Thoracic aorta (tissue), 2 donors: ENCODE measurements at regions not wholly inside any gene's neighbourhood (a gene's known extent, or its start where the extent isn't known, plus 50 kb on each side); places are given as distances from the start of the nearest gene placed in this dataset.

Source experiments
- ATAC-seq: fragments of 150-250 bp; one replicate; pipeline ENCODE4 v1.8.0; 2017; ENCODE audit warnings: low read depth; ENCODE audit not compliant: insufficient number of reproducible peaks, low FRiP score
- DNase-seq: peaks from one replicate; pipeline ENCODE4 v3.0.0-alpha.2; 2020; ENCODE audit warnings: low spot score
- H3K27ac ChIP-seq, 2 donors: fragments of 200-600 bp; sonication (generic); 1 replicate in 1 of 2; 2 replicates in 1 of 2; pipeline ENCODE4 v1.5.1; 2016; ENCODE audit warnings: mild to moderate bottlenecking in 2 of 2, moderate library complexity in 2 of 2
- H3K27me3 ChIP-seq: fragments of 200-600 bp; sonication (generic); replicated peaks from 2 replicates; pipeline ENCODE4 v1.6.0; 2016; ENCODE audit warnings: mild to moderate bottlenecking; ENCODE audit not compliant: insufficient read depth
- H3K36me3 ChIP-seq: fragments of 200-600 bp; sonication (generic); one replicate; pipeline ENCODE4 v1.5.1; 2016
- H3K4me1 ChIP-seq, 2 donors: fragments of 200-600 bp; sonication (generic); 1 replicate in 1 of 2; 2 replicates in 1 of 2; pipeline versions ENCODE4 v1.5.1 to v1.6.0; 2016; ENCODE audit warnings: low read depth in 2 of 2, mild to moderate bottlenecking in 1 of 2; ENCODE audit not compliant: control insufficient read depth in 1 of 2
- H3K4me3 ChIP-seq: fragments of 200-600 bp; sonication (generic); 2 replicates; pipeline ENCODE4 v1.5.1; 2016; ENCODE audit warnings: mild to moderate bottlenecking
- H3K9me3 ChIP-seq: fragments of 200-600 bp; sonication (generic); 2 replicates; pipeline ENCODE4 v1.5.1; 2016
- CTCF ChIP-seq: fragments of 200-600 bp; sonication (generic); IDR thresholded peaks from one replicate; pipeline ENCODE4 v1.5.1; 2019; ENCODE audit warnings: antibody characterized with exemption

GRCh38 chr3:10707400-10708215, 108.4 kb upstream of the SLC6A11 start:
- no peak for DNase-seq
- ATAC-seq = no peak
- H3K27ac ChIP-seq = no peak overlapping the region
- H3K27me3 ChIP-seq = peaks cover 4% of the 10 kb centered on the region
- no peak for TF ChIP-seq CTCF
- peaks cover 0 to 9% of the 10 kb centered on the region in 2 donors for H3K4me1 ChIP-seq
- peak overlapping the region; percentile 46 for H3K4me3 ChIP-seq
- no peaks in the 10 kb centered on the region for H3K9me3 ChIP-seq
- no peaks in the 10 kb centered on the region for H3K36me3 ChIP-seq

GRCh38 chr3:10708216-10708893, 107.7 kb upstream of the SLC6A11 start:
- no peak for DNase-seq
- ATAC-seq = no peak
- no peaks in the 10 kb centered on the region for H3K9me3 ChIP-seq
- no peak for TF ChIP-seq CTCF
- no peaks in the 10 kb centered on the region for H3K36me3 ChIP-seq
- H3K27ac ChIP-seq = no peak overlapping the region
- no peak overlapping the region for H3K4me3 ChIP-seq
- peaks cover 0 to 9% of the 10 kb centered on the region in 2 donors for H3K4me1 ChIP-seq
- H3K27me3 ChIP-seq = peaks cover 4% of the 10 kb centered on the region

GRCh38 chr3:10709110-10709781, 106.8 kb upstream of the SLC6A11 start:
- no peak for TF ChIP-seq CTCF
- Histone ChIP-seq H3K9me3 (no peaks in the 10 kb centered on the region), H3K4me1 (peaks cover 0 to 9% of the 10 kb centered on the region in 2 donors), H3K27me3 (peaks cover 4% of the 10 kb centered on the region), H3K27ac (no peak overlapping the region), H3K36me3 (no peaks in the 10 kb centered on the region), H3K4me3 (no peak overlapping the region)
- no peak for ATAC-seq
- no peak for DNase-seq

- DNase-seq = no peak
- Histone ChIP-seq H3K4me3 (no peak overlapping the region), H3K27me3 (no peaks in the 10 kb centered on the region), H3K9me3 (no peaks in the 10 kb centered on the region), H3K36me3 (no peaks in the 10 kb centered on the region), H3K4me1 (peaks cover 0 to 6% of the 10 kb centered on the region in 2 donors), H3K27ac (no peak overlapping the region)
- no peak for ATAC-seq
- no peak for TF ChIP-seq CTCF
Measured at GRCh38 chr3:10712121-10712520, 103.9 kb upstream of the SLC6A11 start.

GRCh38 chr3:10713656-10714055, 102.4 kb upstream of the SLC6A11 start:
- Histone ChIP-seq H3K27me3 (no peaks in the 10 kb centered on the region), H3K4me3 (no peak overlapping the region), H3K36me3 (no peaks in the 10 kb centered on the region), H3K9me3 (no peaks in the 10 kb centered on the region), H3K4me1 (no peaks in the 10 kb centered on the region), H3K27ac (no peak overlapping the region)
- TF ChIP-seq CTCF = no peak
- ATAC-seq (no peak), DNase-seq (no peak)
